ENCODE measurements at regions not wholly inside any gene's neighbourhood (a gene's known extent, or its start where the extent isn't known, plus 50 kb on each side); places are given as distances from the start of the nearest gene placed in this dataset.
"Not testable (repeated sequence)": the region's sequence is repeated elsewhere in the genome, so short reads cannot be mapped to it uniquely, and the experiment has no call there.

DNA sequence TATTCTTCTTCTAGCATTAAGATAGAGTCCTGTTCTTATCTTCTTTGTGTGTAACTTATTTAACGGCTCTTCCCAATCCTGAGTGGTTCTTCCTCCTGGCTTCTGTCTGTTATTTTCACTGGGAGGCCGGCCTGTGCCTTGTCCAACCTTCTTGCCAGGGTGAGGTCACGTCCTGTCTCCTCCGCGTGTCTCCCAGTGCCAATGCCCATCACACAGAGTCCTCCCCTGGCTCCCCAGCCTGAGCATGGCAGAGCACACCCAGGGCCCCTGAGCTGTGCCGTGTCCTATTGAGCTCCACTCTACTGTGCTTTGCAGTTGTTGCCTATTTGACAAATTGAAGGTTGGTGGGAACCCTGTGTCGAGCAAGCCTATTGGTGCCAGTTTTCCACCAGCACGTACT is 487.3 kb downstream of the BRD1 start:
- ChIA-PET POLR2A (no interaction called here), CTCF (no interaction called here)
- no peaks in the 10 kb centered on the region for H3K9me3 Mint-ChIP-seq
- Histone ChIP-seq H3K9me3 (no peaks in the 10 kb centered on the region), H3K4me3 (ENCODE audit: control insufficient read depth in 1 of 2, extremely low read depth in 1 of 2, low read length in 1 of 2) (no peak overlapping the region), H3K27ac (ENCODE audit: low read length) (no peak overlapping the region), H3K4me1 (ENCODE audit: control insufficient read depth in 1 of 2, extremely low read depth in 1 of 2, insufficient read depth in 2 of 2, low read length in 2 of 2) (no peaks in the 10 kb centered on the region), H3K36me3 (ENCODE audit: control insufficient read depth in 2 of 2, extremely low read depth in 1 of 2, insufficient read depth in 1 of 2, low read length in 1 of 2) (no peaks in the 10 kb centered on the region), H3K27me3 (replicated peaks in 1 of 2; ENCODE audit: control insufficient read depth in 2 of 2, extremely low read depth in 1 of 2, insufficient read depth in 2 of 2, low read length in 1 of 2) (peaks cover 0 to 10% of the 10 kb centered on the region in 2 experiments)
- peaks cover 27 to 32% of the 10 kb centered on the region in 2 donors for H3K27me3 Mint-ChIP-seq
- ATAC-seq (replicated peaks in 1 of 4): no peak
- no peak overlapping the region for H3K27ac Mint-ChIP-seq
- DNase-seq: no peak
- no CpG with 5 or more reads among the region's 8 CpGs for WGBS (ENCODE audit: insufficient coverage)
- no peak overlapping the region for H3K4me3 Mint-ChIP-seq
- no peaks in the 10 kb centered on the region for H3K4me1 Mint-ChIP-seq
- H3K36me3 Mint-ChIP-seq: no peaks in the 10 kb centered on the region

DNA sequence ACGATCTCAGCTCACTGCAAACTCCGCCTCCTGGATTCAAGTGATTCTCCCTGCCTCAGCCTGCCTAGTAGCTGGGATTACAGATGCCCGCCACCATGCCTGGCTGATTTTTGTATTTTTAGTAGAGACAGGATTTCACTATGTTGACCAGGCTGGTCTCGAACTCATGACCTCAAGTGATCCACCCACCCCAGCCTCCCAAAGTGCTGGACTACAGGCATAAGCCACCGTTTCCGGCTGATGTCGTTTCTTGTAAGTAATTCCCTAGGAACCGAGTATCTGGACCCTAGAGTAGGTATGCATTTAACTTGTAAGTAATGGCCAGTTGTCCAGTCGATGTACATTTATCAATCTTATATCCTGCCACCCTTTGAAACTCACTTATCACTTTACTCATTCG is 491.2 kb downstream of the BRD1 start:
- H3K4me1 Mint-ChIP-seq; H3K9me3 ChIP-seq; POLR2A ChIA-PET; H3K9me3 Mint-ChIP-seq; CTCF ChIA-PET; H3K4me3 ChIP-seq (ENCODE audit: control insufficient read depth in 1 of 2, extremely low read depth in 1 of 2, low read length in 1 of 2); H3K36me3 ChIP-seq (ENCODE audit: control insufficient read depth in 2 of 2, extremely low read depth in 1 of 2, insufficient read depth in 1 of 2, low read length in 1 of 2); H3K27ac ChIP-seq (ENCODE audit: low read length); H3K4me3 Mint-ChIP-seq; H3K27ac Mint-ChIP-seq; DNase-seq; ATAC-seq (replicated peaks in 1 of 4); H3K4me1 ChIP-seq (ENCODE audit: control insufficient read depth in 1 of 2, extremely low read depth in 1 of 2, insufficient read depth in 2 of 2, low read length in 2 of 2); H3K36me3 Mint-ChIP-seq: not testable (repeated sequence)
- H3K27me3 Mint-ChIP-seq: peaks cover 22 to 26% of the 10 kb centered on the region in 2 donors
- H3K27me3 ChIP-seq (replicated peaks in 1 of 2; ENCODE audit: control insufficient read depth in 2 of 2, extremely low read depth in 1 of 2, insufficient read depth in 2 of 2, low read length in 1 of 2): peaks cover 0 to 20% of the 10 kb centered on the region in 2 experiments
- WGBS (ENCODE audit: insufficient coverage): 72% methylated on average over 3 of the region's 10 CpGs

DNA sequence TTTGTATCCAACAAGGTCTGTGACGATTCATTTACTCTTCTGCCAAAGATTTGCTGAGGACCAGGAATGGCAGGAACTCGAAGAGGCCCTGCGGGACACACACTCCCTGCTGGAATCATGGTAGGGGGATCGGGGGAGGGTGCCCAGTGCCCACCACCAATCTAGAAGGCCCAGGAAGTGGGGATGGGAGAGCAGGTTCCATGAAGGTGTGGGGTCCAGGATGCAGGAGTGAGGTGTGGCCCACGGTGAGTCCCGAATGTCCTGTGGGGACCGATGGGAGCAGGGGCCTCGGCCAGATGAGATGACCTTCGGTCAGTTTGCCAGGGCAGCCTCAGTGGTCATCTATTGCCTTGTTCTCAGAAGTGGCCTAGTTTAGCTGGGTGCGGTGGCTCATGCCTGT is 492.7 kb downstream of the BRD1 start:
- peaks cover 13 to 14% of the 10 kb centered on the region in 2 donors for H3K27me3 Mint-ChIP-seq
- Histone ChIP-seq H3K36me3 (ENCODE audit: control insufficient read depth in 2 of 2, extremely low read depth in 1 of 2, insufficient read depth in 1 of 2, low read length in 1 of 2) (no peaks in the 10 kb centered on the region), H3K9me3 (no peaks in the 10 kb centered on the region), H3K27me3 (replicated peaks in 1 of 2; ENCODE audit: control insufficient read depth in 2 of 2, extremely low read depth in 1 of 2, insufficient read depth in 2 of 2, low read length in 1 of 2) (peaks cover 0 to 17% of the 10 kb centered on the region in 2 experiments), H3K4me1 (ENCODE audit: control insufficient read depth in 1 of 2, extremely low read depth in 1 of 2, insufficient read depth in 2 of 2, low read length in 2 of 2) (no peaks in the 10 kb centered on the region), H3K27ac (ENCODE audit: low read length) (no peak overlapping the region), H3K4me3 (ENCODE audit: control insufficient read depth in 1 of 2, extremely low read depth in 1 of 2, low read length in 1 of 2) (no peak overlapping the region)
- no peaks in the 10 kb centered on the region for H3K9me3 Mint-ChIP-seq
- no peak overlapping the region for H3K27ac Mint-ChIP-seq
- DNase-seq (no peak), ATAC-seq (replicated peaks in 1 of 4) (no peak)
- H3K36me3 Mint-ChIP-seq: no peaks in the 10 kb centered on the region
- CTCF ChIA-PET: no interaction called here
- POLR2A ChIA-PET: no interaction called here
- 74% methylated on average over 10 of the region's 10 CpGs for WGBS (ENCODE audit: insufficient coverage)
- no peak overlapping the region for H3K4me3 Mint-ChIP-seq
- H3K4me1 Mint-ChIP-seq: no peaks in the 10 kb centered on the region

DNA sequence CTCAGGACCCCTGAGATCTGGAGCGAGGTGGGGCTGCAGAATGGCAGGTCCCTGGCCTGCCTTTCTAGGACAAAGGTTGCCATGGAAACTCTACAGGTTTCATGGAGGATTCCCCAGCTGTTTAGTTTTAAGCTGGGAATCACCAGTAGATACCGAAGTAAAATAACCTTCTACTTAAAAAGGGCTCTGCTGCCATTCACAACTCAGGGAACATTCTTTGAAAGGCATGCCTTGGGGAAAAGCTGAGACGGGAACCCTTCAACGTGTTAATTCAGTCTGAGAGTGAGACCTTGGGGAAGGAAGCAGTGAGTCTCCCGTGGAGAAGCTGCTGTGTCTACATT is 493.3 kb downstream of the BRD1 start:
- no peaks in the 10 kb centered on the region for H3K9me3 Mint-ChIP-seq

DNA sequence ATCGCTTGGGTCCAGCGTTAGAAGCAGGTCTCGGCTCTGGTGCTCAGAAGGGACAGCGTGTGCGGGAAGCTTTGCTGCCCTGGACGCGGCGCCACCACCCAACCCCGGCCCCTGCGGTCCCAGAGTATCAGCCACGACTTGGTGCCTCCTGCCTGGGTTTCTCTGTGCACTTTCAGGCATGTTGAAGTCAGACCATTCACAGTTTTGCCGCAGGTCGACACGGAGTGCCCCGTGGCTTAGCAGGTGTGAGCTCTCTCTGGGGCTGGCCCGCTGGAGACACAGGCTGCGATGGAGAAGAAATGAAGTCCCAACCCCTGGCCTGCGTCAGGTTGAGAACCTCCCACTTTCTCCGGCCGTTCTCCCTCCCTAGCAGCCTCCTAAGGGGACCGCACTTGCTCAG is 494.5 kb downstream of the BRD1 start:
- no peaks in the 10 kb centered on the region for H3K36me3 Mint-ChIP-seq
- no peaks in the 10 kb centered on the region for H3K9me3 Mint-ChIP-seq
- Histone ChIP-seq H3K36me3 (ENCODE audit: control insufficient read depth in 2 of 2, extremely low read depth in 1 of 2, insufficient read depth in 1 of 2, low read length in 1 of 2) (no peaks in the 10 kb centered on the region), H3K9me3 (no peaks in the 10 kb centered on the region), H3K27me3 (replicated peaks in 1 of 2; ENCODE audit: control insufficient read depth in 2 of 2, extremely low read depth in 1 of 2, insufficient read depth in 2 of 2, low read length in 1 of 2) (peaks cover 0 to 20% of the 10 kb centered on the region in 2 experiments), H3K27ac (ENCODE audit: low read length) (no peak overlapping the region), H3K4me1 (ENCODE audit: control insufficient read depth in 1 of 2, extremely low read depth in 1 of 2, insufficient read depth in 2 of 2, low read length in 2 of 2) (no peaks in the 10 kb centered on the region), H3K4me3 (ENCODE audit: control insufficient read depth in 1 of 2, extremely low read depth in 1 of 2, low read length in 1 of 2) (no peak overlapping the region)
- DNase-seq (no peak), ATAC-seq (replicated peaks in 1 of 4) (no peak)
- peaks cover 12% of the 10 kb centered on the region in 2 donors for H3K27me3 Mint-ChIP-seq
- no peak overlapping the region for H3K4me3 Mint-ChIP-seq
- H3K27ac Mint-ChIP-seq: no peak overlapping the region
- POLR2A ChIA-PET: no interaction called here
- CTCF ChIA-PET: no interaction called here
- 85% methylated on average over 21 of the region's 21 CpGs for WGBS (ENCODE audit: insufficient coverage)
- H3K4me1 Mint-ChIP-seq: no peaks in the 10 kb centered on the region

More for the DNA sequence above, 493.3 kb downstream of the BRD1 start:
- DNase-seq (no peak), ATAC-seq (replicated peaks in 1 of 4) (no peak)
- Mint-ChIP-seq H3K36me3 (no peaks in the 10 kb centered on the region), H3K27me3 (peaks cover 10 to 12% of the 10 kb centered on the region in 2 donors), H3K4me3 (no peak overlapping the region), H3K27ac (no peak overlapping the region), H3K4me1 (no peaks in the 10 kb centered on the region)
- Histone ChIP-seq H3K27ac (ENCODE audit: low read length) (no peak overlapping the region), H3K4me3 (ENCODE audit: control insufficient read depth in 1 of 2, extremely low read depth in 1 of 2, low read length in 1 of 2) (no peak overlapping the region), H3K36me3 (ENCODE audit: control insufficient read depth in 2 of 2, extremely low read depth in 1 of 2, insufficient read depth in 1 of 2, low read length in 1 of 2) (no peaks in the 10 kb centered on the region), H3K4me1 (ENCODE audit: control insufficient read depth in 1 of 2, extremely low read depth in 1 of 2, insufficient read depth in 2 of 2, low read length in 2 of 2) (no peaks in the 10 kb centered on the region), H3K27me3 (replicated peaks in 1 of 2; ENCODE audit: control insufficient read depth in 2 of 2, extremely low read depth in 1 of 2, insufficient read depth in 2 of 2, low read length in 1 of 2) (peaks cover 0 to 18% of the 10 kb centered on the region in 2 experiments), H3K9me3 (no peaks in the 10 kb centered on the region)
- ChIA-PET POLR2A (no interaction called here), CTCF (no interaction called here)
- 35% methylated on average over 4 of the region's 5 CpGs for whole genome bisulfite sequencing (ENCODE audit: insufficient coverage)

DNA sequence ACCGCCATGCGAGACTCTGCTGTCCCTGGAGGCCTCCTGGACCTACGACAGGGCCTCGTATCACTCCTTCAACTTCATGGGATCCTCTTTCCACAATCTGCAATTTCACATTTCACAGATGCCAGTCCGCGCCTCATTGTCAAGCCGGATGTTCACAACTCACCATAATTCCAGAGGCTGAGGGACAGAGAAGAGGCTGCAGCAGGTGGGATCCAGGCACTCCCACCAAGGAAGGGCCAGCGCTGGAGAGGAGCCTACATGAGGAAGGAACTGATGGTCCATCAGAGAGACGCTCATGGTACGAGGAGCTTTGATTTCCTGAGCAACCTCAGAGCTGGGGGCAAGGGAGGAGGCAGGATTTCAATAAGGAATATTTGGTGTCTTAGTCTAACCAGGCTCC is 495.0 kb downstream of the BRD1 start:
- CTCF ChIA-PET: no interaction called here
- Mint-ChIP-seq H3K27me3 (peaks cover 12 to 13% of the 10 kb centered on the region in 2 donors), H3K4me1 (no peaks in the 10 kb centered on the region), H3K36me3 (no peaks in the 10 kb centered on the region), H3K27ac (no peak overlapping the region), H3K9me3 (no peaks in the 10 kb centered on the region), H3K4me3 (no peak overlapping the region)
- peaks cover 0 to 25% of the 10 kb centered on the region in 2 experiments for H3K27me3 ChIP-seq (replicated peaks in 1 of 2; ENCODE audit: control insufficient read depth in 2 of 2, extremely low read depth in 1 of 2, insufficient read depth in 2 of 2, low read length in 1 of 2)
- 94% methylated on average over 4 of the region's 10 CpGs for WGBS (ENCODE audit: insufficient coverage)
- no peak for DNase-seq
- no peaks in the 10 kb centered on the region for H3K9me3 ChIP-seq
- ATAC-seq (replicated peaks in 1 of 4): no peak
- no peaks in the 10 kb centered on the region for H3K36me3 ChIP-seq (ENCODE audit: control insufficient read depth in 2 of 2, extremely low read depth in 1 of 2, insufficient read depth in 1 of 2, low read length in 1 of 2)
- no peaks in the 10 kb centered on the region for H3K4me1 ChIP-seq (ENCODE audit: control insufficient read depth in 1 of 2, extremely low read depth in 1 of 2, insufficient read depth in 2 of 2, low read length in 2 of 2)
- no peak overlapping the region for H3K27ac ChIP-seq (ENCODE audit: low read length)
- POLR2A ChIA-PET: no interaction called here
- H3K4me3 ChIP-seq (ENCODE audit: control insufficient read depth in 1 of 2, extremely low read depth in 1 of 2, low read length in 1 of 2): no peak overlapping the region

DNA sequence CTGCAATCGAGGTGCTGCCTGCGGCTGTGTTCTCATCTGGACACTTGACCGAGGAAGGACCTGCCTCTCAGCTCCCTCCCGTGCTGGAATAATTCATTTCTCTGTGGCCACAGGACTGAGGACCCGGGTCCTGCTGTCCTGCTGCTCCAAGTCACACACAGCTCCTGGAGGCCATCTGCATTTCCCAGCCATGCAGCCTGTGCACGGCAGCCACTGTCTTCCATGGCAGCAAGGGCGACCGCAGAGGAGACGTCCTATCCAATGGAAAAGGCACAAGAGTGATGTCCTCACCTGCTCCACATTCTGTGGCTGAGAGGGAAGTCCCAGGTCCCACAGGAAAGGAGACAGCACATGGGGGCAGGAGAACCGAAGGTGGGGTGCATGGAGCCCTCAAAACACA is 495.8 kb downstream of the BRD1 start:
- 82% methylated on average over 10 of the region's 10 CpGs for WGBS (ENCODE audit: insufficient coverage)
- H3K36me3 ChIP-seq (ENCODE audit: control insufficient read depth in 2 of 2, extremely low read depth in 1 of 2, insufficient read depth in 1 of 2, low read length in 1 of 2): no peaks in the 10 kb centered on the region
- Mint-ChIP-seq H3K4me3 (no peak overlapping the region), H3K36me3 (peaks cover 2% of the 10 kb centered on the region), H3K27me3 (peaks cover 15% of the 10 kb centered on the region in 2 donors), H3K4me1 (no peaks in the 10 kb centered on the region), H3K27ac (no peak overlapping the region), H3K9me3 (peaks cover 3 to 5% (median 4%) of the 10 kb centered on the region in 3 donors)
- ATAC-seq (replicated peaks in 1 of 4) (no peak), DNase-seq (no peak)
- no peaks in the 10 kb centered on the region for H3K4me1 ChIP-seq (ENCODE audit: control insufficient read depth in 1 of 2, extremely low read depth in 1 of 2, insufficient read depth in 2 of 2, low read length in 2 of 2)
- H3K27me3 ChIP-seq (replicated peaks in 1 of 2; ENCODE audit: control insufficient read depth in 2 of 2, extremely low read depth in 1 of 2, insufficient read depth in 2 of 2, low read length in 1 of 2): peaks cover 0 to 31% of the 10 kb centered on the region in 2 experiments
- H3K9me3 ChIP-seq: no peaks in the 10 kb centered on the region
- no peak overlapping the region for H3K27ac ChIP-seq (ENCODE audit: low read length)
- POLR2A ChIA-PET: no interaction called here
- H3K4me3 ChIP-seq (ENCODE audit: control insufficient read depth in 1 of 2, extremely low read depth in 1 of 2, low read length in 1 of 2): no peak overlapping the region
- CTCF ChIA-PET: no interaction called here

Measured in T-cell (primary cell).